COR-L47 (cell line): ENCODE measurements at regions not wholly inside any gene's neighbourhood (a gene's known extent, or its start where the extent isn't known, plus 50 kb on each side); places are given as distances from the start of the nearest gene placed in this dataset.
"Not testable (repeated sequence)": the region's sequence is repeated elsewhere in the genome, so short reads cannot be mapped to it uniquely, and the experiment has no call there.

Experiments
- DNase-seq: peaks from one replicate; lab custom pipeline; 2025; lab: John Stamatoyannopoulos, UW

DNA sequence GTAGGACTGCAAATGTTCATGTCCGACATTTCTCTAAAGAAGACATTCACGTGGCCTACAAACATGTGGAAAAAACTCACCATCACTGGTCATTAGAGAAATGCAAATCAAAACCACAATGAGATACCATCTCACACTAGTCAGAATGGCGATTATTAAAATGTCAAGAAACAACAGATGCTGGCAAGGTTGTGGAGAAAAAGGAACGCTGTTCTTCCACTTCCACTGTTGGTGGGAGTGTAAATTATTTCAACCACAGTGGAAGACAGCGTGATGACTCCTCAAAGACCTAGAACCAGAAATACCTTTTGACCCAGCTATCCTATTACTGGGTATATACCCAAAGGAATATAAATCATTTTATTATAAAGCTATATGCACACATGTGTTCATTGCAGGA is 253.9 kb upstream of the UBASH3B start:
- not testable (repeated sequence) for DNase-seq

DNA sequence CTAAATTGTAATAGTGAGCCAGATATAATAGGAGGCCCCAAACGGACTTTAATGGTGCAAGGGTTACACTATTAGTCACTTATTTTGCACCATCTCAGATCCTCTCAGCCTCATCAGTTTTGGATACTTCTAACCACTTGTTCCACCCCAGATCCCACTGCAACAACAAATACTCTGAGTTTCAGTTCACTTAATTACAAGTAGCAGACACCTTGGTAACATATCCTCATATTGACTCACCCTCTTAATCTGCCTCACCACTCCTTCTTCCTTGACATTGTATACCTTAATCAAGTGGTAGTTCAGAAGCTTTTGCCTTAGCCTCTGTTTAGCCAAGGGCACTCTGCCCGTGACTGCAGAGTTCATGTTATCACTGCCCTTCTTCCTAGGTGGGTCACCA is 256.1 kb upstream of the UBASH3B start:
- DNase-seq: no peak

DNA sequence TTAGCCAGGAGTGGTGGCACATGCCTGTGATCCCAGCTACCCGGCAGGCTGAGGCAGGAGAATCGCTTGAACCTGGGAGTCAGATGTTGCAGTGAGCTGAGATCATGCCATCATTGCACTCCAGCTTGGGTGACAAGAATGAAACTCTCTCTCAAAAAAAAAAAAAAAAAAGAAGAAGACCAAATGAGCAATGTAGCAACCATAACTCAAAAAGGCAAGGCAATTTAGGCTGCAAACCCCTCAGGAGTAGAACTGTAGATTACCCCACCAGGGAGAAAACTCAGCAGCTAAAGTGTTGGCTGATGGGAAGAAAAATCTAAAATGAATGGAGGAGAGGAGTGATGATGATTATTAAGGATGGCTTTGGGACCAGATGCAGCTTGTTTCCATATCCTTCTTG is 256.7 kb upstream of the UBASH3B start:
- no peak for DNase-seq

DNA sequence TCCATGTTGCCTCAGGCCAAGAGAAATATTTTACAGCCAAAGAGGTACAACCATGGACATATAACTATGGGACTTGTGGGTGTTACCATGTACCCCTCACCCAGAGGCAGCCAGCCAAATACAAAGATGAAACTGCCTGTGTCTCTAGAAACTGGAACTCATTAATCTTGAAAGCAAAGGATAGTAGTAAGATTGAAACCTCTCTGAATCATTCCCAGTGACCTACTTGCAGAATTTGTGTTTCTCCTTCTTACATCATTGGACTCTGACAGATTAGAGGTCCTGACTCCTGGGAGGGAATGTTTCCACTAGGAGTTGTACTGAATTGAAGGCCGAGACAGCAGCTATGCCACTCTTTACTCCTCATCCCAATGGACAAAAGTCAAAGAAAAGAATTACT is 257.4 kb upstream of the UBASH3B start:
- no peak for DNase-seq

DNA sequence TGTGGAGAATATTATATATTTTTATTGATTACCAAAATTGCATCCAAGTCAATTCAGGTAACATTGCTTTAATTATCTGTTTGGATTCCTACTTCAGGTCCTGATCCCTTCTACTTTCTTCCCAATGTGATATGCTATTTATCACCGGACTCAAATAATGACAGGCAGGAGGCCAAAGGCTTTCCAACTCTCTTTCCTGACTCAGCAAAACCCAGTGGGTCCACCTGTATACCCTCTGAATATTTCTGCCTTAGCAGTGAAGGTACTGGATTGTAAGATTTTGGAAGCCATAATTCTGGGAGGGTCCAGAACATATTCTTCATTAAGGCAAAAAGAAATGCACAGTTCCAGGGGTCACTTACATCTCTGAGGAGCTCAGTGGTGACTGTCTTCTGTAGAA is 260.2 kb upstream of the UBASH3B start:
- DNase-seq: no peak

DNA sequence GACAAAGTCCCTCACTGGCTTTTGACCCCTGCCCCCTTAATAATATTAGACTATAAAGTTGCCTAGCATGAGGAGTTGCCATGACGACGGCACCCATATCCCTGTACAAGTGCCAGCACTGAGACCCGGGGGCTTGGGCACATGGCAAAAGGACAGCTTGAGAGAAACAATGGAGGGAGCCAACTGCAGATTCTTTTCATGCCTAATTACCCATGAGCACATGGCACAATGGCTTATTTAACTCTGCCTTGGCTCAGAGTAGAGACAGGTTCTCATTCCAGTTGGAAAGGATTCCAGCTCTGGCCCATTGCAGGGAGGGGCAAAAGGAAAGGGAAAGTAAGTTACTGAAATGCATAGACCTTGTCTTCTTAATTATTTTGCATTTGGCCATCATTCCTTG is 261.2 kb upstream of the UBASH3B start:
- no peak for DNase-seq

DNA sequence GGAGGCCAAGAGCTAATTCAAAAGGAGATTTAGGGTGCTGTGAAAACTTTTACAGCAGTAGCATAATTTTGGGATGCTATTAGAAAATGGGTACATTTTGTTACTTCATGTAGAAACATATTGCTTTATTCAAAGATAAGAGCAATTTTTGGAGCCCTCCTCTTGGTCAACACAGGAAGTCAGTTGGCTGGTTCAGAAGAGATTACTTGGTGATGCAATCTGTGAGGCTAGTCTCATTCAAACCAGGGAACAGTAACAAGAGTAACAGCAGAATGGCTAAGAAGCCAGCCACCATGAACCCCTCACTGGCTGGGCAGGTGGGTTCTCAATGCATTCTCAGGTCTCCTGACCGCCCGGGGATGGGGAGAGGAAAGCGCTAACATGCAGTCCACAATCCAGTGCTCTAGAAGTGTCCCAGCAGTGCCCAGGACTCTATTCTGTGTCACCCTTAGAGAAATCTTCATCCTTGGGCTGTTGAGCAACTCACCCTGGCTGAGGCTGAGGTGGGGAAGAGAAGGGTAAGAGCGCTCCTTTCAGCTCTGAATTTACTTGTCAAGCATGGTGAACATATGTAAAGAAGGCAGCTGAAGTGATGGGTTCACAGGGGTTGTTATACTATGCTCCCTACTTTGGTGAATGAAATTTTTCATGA is 262.2 kb upstream of the UBASH3B start:
- no peak for DNase-seq

DNA sequence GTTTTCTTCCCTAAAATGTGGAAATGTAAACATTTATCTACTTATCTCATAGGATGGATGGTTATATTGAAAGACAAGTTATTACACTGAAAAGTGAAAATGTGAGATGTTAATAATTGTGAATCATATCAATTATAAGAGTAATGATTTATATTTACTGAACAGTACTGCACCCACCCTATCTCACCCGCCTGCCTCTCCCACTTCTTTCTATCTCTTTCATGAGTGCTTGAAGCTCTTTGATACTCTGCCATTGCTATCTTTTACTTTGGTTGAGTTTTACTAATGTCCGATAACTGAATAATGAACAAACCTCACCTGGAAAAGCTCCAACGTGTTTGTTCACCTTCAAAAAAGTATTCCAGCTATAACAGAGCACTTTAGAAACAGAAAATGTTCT is 263.0 kb upstream of the UBASH3B start:
- no peak for DNase-seq

DNA sequence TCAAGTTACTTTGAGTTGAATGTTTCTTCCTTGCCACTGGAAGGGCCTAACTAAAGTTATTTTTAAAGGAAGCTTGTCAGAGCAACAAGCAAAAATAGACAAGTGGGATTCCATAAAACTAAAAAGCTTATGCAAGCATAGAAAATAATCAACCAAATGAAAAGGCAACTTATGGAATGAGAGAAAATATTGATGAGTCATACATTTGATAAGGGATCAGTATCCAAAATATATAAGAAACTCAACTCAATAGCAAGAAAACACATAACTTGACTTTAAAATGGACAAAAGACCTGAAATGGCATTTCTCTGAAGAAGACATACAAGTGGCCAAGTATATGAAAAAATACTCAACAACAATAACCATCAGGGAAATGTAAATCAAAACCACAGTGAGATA is 264.5 kb upstream of the UBASH3B start:
- DNase-seq: no peak

DNA sequence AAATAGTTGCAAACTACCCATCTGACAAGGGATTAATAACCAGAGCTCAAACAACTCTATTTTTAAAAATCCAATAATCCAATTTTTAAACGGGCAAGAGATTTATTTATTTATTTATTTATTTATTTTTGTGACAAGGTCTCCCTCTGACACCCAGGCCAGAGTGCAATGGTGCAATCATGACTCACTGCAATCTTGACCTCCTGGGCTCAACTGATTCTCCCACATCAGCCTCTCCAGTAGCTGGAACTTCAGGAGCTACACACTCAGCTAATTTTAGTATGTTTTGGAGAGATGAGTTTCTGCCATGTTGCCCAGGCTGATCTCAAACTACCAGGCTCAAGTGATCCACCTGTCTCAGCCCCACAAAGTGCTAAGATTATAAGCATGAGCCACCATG is 267.2 kb upstream of the BLID start:
- no peak for DNase-seq

DNA sequence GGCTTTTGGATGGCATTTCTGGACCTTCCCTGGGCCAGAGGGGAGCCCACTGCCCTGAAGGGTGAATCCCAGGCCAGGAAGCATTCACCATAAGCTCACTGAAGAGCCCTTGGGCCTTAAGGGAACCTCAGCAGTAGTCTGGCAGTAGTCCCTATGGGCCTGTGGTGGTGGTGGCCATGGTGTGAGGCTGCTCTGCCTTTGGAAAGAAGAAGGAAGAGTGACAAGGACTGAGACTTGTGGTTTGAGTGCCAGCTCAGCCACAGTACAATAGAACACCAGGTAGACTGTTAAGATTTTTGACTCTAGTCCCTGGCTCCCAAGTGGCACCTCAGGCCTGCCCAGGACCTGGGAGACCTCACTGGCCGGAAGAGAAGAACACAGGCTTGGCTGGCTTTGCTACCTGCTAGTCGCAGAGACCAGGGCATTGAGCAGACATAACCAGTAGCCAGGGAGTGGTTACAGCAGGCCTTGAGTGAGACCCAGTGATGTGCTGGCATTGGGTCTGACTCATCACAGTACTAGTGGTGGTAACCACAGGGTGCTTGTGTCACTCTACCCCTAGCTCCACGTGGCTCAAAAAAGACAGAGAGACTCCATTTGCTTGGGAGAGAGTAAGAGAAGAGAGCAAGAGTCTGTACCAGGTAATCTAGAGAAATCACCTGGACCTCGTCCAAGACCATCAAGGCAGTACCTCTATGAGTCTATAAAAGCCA is 259.8 kb upstream of the BLID start:
- DNase-seq: no peak

DNA sequence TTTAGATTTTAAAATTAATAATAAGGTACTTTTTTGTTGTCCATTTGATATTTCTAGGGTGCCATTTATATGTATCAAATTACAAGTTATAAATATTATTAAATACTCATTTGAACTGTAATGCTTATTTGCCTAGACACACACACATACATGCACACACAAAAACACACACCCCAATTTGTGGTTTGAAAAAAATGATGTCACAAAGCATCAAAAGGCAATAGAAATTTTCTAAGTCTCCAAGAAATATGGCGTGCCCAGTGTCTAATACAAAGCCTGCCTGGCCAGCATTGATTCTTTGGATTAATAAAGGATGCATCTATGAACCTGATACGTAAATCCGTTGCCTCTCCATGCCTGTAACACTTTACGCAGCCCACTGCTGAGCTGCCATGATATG is 252.8 kb upstream of the BLID start:
- no peak for DNase-seq

DNA sequence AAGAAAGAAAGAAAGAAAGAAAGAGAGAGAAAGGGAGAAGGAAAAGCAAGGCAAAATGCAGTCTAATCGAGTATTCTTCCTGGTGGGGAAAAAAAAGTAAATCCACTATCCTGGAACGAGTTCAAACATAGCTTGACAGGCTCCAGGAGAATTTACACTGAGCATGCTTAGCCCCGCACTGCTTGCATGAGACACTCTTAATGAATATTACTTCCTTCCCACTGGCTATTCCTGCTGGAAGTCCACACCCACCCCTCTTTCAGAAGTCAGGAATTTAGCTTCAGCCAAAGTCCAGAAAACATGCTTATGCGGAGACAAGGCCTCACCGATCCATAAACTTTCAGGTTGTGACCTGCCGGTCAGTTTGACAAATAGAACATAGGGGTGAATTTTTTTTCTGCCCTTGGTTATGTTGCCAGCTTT is 251.8 kb upstream of the BLID start:
- DNase-seq: no peak

DNA sequence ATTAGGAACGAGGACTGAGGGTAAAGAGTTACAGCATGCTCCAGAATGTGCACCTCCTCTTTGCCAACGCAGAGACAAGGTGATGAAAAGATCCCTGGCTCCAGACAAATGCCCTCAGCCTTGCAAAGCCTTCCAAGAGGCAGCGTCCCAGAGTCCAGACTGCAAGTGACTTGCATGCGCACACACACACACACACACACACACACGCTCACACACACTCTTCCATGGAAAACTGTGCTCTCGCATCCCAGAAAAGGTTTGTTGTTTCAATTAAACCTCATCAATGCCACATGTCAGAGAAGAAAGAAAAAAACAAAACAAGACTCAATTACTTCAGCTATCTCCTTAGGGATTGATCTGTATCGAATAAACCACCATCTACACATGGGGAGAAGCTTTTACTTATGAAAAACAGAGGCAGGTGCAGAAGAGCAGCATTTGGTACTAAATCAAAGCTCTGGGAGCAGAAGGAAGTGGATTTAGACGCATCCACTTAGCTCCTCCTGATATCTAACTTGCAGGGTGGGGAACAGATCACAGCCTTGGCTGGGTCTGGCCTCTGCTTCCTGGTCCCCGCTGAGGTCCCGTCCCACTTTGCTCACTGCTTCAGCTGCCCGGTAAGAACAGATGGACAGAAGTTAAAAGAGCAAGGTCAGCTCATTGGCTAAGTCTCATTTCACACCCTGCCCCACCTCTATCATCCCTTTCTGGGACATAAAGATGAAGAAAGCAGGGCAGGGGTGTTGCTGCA is 249.8 kb upstream of the BLID start:
- DNase-seq: no peak

DNA sequence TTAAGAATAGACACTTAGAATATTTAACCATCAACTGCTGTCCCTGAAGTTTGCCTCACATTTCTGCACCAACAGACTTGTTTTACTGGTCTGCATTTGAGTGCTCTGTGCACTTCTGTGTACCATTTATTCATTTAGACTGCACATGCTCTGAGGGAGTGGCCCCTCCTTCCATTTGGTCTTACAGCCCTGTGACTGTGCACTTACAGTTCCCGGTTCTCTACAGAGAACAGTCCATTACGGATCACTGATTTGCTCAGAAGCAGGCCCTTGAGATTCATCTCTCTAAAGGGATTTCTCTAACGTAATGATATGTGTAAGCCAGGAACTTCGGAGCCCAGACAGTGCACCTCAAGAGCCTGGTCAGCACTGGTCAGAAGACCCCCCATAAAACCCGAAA is 247.3 kb upstream of the BLID start:
- DNase-seq: no peak

DNA sequence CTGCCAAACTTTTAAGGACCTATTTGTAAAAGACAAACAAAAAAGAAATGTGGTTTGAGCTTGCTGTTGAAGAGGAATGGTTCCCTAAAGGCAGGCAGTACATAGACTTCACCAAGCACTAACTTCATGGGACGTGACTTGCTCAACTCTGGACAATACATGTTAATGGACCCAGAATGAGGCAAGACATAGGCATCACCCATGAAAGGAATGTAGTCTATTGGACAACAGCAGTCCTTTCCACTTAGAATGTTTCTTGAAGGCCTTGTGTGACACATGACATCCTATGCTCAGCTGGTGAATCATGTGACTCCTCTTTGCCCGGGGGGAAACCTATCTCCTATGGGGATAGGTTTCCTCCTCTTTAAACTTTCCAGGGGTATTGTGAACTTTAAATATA is 246.4 kb upstream of the BLID start:
- no peak for DNase-seq

DNA sequence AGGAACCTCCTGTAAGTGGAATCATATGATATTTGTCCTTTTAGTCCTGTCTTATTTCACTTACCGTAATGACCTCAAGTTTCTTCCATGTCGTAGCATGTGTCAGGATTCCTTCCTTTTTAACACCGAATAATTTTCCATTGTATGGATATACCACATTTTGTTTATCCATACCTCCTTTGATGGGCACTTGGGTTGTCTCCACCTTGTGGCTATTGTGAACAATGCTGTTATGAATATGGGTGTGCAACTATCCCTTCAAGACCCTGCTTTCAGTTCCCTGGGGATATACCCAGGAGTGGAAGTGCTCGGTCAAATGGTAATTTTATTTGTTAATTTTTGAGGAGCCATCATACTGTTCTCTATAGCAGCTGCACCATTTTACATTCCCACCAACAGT is 244.9 kb upstream of the BLID start:
- no peak for DNase-seq

DNA sequence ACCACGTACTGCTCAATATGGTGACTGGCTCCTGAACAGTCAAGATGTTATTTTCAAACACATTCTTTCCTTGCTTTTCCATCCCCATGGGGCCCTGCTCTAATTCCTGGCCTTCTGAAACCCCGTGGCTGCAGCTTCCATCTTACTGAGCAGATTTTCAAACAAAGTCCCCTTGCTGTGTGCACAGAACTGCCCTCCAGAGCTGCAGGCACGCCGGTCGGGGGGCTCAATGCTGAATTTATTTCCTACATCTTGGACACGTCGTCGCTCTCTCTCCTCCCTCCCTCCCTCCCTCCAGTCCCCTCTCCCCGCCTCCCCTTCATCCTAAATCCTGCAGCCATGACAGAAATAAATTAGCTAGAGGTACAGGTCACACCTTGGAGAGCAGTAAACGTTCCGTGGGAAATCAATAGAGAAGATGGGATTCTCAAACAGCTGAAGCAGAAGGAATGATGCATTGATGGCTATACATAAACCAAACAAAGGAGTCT is 243.1 kb upstream of the BLID start:
- no peak for DNase-seq

DNA sequence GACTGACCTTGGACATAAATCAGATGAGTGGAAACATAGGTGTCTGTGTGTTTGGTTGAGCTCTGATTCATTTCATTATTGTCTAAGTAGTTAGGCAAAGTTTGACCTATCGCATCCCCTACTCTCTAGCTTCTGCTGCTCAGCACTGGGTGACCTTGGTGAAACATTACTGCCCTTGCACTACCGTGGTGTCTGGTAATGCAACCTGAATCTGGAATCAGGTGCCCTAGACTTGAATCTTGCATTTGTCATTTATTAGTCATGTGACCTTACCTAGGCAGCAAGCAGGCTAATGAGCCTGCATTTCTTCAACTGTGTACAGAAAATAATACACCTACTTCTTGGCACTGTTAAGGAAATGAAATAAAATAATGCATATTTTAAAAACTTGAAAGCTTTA is 242.3 kb upstream of the BLID start:
- DNase-seq: no peak

DNA sequence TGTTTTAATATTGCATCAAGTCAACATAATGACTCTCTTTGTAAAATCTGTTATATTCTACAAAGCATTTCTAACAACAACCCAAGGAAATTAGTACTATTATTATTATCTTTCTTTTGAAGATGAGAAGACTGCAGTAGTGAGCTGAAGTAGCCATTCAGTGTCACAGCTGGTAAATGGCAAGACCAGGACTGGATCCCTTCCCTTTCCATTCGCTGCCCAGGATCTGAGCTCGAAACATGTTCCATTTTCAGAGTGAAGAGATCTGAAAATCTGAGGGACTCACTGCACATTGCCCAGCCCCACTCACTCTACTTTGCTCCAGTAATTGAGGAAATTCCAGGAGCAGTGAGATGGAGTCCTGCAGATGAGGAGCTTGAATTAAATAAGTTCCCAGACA is 240.0 kb upstream of the BLID start:
- no peak for DNase-seq

DNA sequence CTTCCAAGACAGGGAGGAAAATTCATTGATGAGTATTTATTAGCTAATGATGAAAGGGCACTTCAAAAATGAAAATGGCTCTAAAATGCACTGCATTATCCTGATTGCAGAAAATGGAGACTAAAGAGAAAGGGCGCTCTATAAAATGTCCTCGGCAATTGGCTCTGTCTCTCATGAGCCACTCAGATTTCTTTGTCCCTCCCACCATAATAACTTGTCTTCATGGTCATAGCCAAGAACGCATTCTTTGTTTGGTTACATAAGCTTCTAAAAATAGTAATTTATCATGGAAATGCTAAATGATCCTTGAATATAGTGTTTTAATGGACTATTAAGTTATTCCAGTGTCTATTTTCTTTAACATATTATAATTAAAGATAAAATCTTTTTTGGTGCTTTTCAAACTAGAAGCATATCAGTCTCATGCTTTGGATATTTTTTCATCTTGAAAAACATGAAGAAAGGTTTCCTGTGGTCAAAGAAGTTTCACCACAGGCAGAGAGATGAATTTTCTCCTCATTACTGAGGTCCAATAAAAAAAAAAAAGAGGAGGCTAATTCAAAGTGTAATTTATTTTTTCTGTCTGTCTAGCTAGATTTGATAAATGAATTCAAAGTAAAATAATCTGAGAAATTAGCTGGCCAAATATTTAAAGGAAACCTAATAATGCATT is 238.1 kb upstream of the BLID start:
- no peak for DNase-seq

DNA sequence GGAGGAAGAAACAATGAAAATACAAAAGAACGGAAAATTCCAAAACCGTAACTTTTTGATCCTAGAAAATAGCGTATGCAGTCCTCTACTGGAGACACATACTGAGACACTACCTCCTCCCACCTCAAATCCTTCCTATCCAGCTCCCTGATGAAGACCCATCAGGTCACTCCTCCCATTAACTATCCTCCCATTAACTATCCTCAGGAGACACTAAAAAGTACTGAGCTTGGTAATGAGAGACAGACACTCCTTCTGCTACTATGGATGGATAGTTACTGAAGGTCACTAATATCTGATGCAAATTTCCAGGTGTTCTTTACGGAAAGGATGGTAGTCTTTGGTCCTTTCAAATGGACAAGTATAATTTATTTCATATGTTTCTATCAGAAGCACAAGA is 237.5 kb upstream of the BLID start:
- DNase-seq: no peak
